ENCODE measurements at regions not wholly inside any gene's neighbourhood (a gene's known extent, or its start where the extent isn't known, plus 50 kb on each side); places are given as distances from the start of the nearest gene placed in this dataset.

GRCh38 chr14:46487582-46488350 is 163.8 kb downstream of the RPL10L start:
- TF ChIP-seq, protein P1, sequence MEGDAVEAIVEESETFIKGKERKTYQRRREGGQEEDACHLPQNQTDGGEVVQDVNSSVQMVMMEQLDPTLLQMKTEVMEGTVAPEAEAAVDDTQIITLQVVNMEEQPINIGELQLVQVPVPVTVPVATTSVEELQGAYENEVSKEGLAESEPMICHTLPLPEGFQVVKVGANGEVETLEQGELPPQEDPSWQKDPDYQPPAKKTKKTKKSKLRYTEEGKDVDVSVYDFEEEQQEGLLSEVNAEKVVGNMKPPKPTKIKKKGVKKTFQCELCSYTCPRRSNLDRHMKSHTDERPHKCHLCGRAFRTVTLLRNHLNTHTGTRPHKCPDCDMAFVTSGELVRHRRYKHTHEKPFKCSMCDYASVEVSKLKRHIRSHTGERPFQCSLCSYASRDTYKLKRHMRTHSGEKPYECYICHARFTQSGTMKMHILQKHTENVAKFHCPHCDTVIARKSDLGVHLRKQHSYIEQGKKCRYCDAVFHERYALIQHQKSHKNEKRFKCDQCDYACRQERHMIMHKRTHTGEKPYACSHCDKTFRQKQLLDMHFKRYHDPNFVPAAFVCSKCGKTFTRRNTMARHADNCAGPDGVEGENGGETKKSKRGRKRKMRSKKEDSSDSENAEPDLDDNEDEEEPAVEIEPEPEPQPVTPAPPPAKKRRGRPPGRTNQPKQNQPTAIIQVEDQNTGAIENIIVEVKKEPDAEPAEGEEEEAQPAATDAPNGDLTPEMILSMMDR (conservative IDR thresholded peaks at IDR 0.05; ENCODE audit: low read depth, low read length): no peak
- DNase-seq (ENCODE audit: low read depth): no peak
- no peak overlapping the region for H3K4me3 ChIP-seq (ENCODE audit: low read length)

DNA sequence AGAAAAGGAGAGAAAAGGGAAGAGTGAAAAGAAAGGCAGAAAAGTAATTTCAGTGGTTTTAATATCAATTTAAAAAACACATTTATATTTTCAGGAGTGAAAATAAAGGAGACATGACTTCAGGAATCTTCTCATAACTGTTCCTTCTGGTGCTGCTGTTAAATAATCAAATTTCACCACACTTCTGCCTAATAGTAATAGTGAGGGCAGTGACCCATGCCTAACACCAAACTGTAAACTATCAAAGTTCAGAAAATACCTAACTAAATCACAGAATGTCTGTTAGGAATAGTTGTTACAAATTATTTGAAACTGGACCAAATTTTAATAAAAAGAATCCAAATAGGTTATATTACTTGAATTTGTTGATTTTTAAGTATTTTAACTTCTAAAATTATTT is 169.4 kb downstream of the RPL10L start:
- no peak overlapping the region for H3K4me3 ChIP-seq (ENCODE audit: low read length)
- no peak for DNase-seq (ENCODE audit: low read depth)
- TF ChIP-seq, protein P1 (conservative IDR thresholded peaks at IDR 0.05; ENCODE audit: low read depth, low read length): no peak

- H3K4me3 ChIP-seq (ENCODE audit: low read length): no peak overlapping the region
- DNase-seq (ENCODE audit: low read depth): no peak
- TF ChIP-seq, protein P1 (conservative IDR thresholded peaks at IDR 0.05; ENCODE audit: low read depth, low read length): no peak
Measured at GRCh38 chr14:46480817-46481216, 170.8 kb downstream of the RPL10L start.

DNA sequence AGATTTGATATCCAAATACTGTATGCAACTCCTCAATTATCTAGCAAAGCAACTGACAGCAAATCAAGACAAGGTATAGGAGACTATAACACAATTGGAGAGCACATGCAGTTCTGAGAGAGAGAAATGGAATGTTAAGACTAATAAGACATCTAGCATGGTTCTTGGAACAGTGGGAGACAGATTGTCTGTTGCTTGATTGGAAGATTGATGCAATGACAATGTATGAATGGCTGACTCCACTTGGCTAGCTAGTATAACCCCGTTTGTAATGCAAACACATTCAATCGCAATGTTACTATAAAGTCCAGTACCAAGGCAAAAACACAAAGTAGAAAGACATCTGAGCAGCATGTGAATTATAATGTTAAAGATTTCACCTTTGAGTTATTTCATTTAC is 179.3 kb downstream of the RPL10L start:
- TF ChIP-seq, protein P1 (conservative IDR thresholded peaks at IDR 0.05; ENCODE audit: low read depth, low read length): no peak
- DNase-seq (ENCODE audit: low read depth): no peak
- H3K4me3 ChIP-seq (ENCODE audit: low read length): no peak overlapping the region

DNA sequence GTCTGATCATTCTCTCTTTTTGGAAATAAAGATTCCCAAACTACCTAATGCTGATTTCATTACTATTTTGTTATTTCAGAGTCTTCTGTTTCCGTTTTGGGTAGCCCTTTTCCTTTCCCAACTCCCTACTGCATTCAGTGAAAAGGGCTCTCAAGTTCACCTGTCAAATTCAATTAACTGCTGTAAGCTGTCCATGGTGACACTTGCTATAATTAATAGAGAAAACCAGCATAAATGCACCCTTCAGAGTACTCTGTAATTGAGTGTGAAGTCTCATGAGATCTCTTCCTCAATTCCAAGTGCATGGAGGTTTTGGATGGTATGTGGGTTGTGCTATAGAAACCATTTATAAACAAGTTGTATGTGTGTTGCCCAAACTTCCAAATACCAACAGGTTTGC is 187.2 kb downstream of the RPL10L start:
- TF ChIP-seq, protein P1 (conservative IDR thresholded peaks at IDR 0.05; ENCODE audit: low read depth, low read length): no peak
- no peak overlapping the region for H3K4me3 ChIP-seq (ENCODE audit: low read length)
- DNase-seq (ENCODE audit: low read depth): peak; percentile 2

DNA sequence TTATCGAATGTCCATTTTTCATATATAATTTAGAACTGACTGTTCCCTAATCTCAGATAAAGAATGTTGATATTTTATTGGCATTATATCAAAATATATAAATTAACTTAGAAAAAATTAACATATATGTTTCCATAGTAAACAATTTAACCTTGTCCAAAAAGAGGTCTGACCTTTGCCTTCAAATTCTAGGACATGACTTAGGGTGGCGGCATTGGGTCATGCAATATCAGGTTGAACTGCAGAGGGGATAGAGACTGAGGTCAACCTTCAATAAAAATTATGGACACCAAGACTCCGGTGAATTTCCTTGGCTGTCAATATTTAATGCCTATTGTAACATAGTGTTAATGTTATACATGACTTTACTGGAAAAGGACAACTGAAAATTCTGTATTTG is 199.8 kb downstream of the RPL10L start:
- no peak for DNase-seq (ENCODE audit: low read depth)
- TF ChIP-seq, protein P1 (conservative IDR thresholded peaks at IDR 0.05; ENCODE audit: low read depth, low read length): no peak
- H3K4me3 ChIP-seq (ENCODE audit: low read length): no peak overlapping the region

DNA sequence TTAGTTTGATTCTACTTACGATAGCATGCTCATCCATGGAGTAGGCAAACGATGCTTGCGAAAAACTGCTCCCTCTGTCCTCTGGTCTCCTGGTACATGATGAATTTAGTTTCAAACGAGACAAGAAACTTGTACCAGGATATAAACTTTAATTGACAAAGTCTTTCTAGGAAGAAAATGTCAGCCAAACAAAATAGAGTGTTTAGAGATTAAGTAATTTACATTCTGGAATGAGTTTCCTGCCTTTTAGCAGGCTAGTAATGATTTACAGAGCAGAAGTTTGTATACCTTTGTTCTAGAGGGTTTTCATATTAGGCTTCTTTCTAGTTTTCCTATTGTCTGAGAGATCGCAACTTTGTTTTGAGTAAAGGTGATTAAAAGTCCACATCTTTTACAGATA is 206.9 kb downstream of the RPL10L start:
- no peak overlapping the region for H3K4me3 ChIP-seq (ENCODE audit: low read length)
- DNase-seq (ENCODE audit: low read depth): no peak
- TF ChIP-seq, protein P1 (conservative IDR thresholded peaks at IDR 0.05; ENCODE audit: low read depth, low read length): no peak

Measured in retinal pigment epithelial cell (primary cell).